ENCODE measurements at regions not wholly inside any gene's neighbourhood (a gene's known extent, or its start where the extent isn't known, plus 50 kb on each side); places are given as distances from the start of the nearest gene placed in this dataset.
"Not testable (repeated sequence)": the region's sequence is repeated elsewhere in the genome, so short reads cannot be mapped to it uniquely, and the experiment has no call there.

GRCh38 chrY:8905141-8905540, 432.1 kb upstream of the TSPY4 start:
- no peak for DNase-seq

DNA sequence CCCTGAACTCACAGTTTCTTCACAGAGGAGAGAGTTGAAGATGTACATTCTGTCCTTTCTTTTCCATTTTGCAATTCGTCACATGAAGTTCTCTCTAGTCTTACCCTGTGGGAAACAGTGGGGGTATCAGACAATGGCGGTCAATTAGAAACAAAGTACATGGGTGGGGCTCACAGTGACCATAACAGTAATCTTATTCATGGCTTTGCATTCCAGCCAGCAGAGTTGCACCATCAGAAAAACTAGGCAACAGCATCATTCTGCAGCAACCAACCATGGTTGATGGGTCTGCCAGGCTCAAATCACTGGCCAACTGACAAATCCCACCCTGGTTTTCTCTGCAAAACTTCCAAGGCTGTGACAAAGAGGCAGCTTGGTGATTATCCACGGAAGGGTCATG, 414.7 kb upstream of the TSPY4 start:
- not testable (repeated sequence) for DNase-seq

All from NCI-H446 (cell line).